ENCODE measurements at regions not wholly inside any gene's neighbourhood (a gene's known extent, or its start where the extent isn't known, plus 50 kb on each side); places are given as distances from the start of the nearest gene placed in this dataset.

GRCh38 chr22:48247829-48248228, 1485.4 kb downstream of the TBC1D22A start:
- FAIRE-seq: no peak
- no peak for DNase-seq (ENCODE audit: insufficient read length, low spot score)

GRCh38 chr22:48245196-48245485, 1482.7 kb downstream of the TBC1D22A start:
- FAIRE-seq (no peak), DNase-seq (ENCODE audit: insufficient read length, low spot score) (no peak)

DNA sequence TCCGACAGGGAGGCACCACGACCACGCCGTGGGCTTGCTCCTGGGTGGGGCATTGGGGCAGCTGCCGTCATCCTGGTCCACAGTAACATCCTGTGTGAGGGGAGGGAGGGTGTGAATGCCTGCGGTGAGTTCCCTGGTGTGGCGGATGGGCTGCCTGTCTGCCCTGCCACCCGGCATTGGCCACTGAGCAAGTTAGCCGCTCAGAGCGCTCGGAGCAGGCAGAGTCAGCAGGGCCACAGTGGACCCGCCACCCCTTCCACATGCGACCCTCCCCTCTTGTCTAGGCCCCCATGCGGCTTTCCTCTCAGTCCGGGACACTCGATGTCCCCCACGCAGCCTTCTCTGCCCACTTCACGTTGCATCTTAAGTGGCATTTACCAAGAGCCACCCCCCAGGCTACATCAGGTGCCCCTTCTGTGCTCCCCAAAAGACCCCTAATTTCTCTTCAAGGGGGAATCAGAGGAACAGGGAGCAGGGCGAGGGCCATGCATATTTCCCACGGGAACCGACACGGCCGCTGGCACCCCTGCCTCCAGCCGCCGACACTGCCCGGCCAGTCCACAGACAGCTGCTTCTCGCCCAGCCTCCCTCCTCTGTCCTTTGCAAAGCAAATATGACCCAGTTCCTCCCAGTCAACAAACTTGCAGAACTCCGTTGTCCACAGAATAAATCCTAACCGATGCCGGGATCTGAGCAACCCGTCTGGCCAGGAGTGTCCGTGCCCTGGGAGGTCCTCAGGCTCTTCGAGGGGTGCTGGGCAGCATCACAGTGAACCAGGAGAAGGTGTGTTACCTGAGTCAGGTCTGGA, 1482.1 kb downstream of the TBC1D22A start:
- DNase-seq (ENCODE audit: insufficient read length, low spot score) (no peak), FAIRE-seq (no peak)

DNA sequence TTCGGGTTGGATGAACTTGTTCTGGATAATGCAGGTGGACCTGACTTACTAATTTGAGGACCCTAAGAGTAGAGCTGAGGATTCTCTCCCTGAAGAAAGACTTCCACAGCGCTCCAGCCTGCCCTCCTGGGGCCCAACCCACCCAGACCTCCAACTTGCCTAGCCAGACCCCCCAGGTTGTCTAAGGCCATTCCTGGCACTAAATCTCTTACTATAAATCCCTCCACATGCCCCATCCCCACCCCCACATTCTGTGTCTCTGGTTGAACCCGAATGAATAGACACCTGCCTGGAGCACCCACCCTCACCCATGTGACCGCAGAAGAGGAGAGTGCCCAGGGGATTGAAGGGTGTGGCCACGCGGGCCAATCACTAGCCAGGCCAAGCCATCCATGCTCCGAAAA, 1480.0 kb downstream of the TBC1D22A start:
- DNase-seq (ENCODE audit: insufficient read length, low spot score) (no peak), FAIRE-seq (no peak)

DNA sequence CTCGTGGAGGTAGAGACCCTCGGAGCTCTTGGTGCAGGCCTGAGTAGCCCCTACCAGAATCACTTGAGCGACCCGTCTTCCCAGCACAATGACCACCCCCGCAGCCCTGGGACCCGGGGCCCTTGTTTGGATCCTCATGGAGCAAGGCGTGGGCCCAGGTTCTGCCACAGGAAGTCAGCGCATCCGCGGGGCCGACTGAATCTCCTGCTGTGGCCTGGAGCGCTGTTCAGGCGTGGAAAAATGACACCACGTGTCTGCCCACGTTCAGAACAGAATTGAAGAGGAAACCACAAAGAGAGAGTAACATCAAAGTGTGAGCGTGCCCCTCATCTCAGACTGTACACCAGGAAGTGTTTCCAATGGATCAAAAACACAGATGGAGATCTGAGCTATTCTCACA, 1479.2 kb downstream of the TBC1D22A start:
- DNase-seq (ENCODE audit: insufficient read length, low spot score) (no peak), FAIRE-seq (no peak)

DNA sequence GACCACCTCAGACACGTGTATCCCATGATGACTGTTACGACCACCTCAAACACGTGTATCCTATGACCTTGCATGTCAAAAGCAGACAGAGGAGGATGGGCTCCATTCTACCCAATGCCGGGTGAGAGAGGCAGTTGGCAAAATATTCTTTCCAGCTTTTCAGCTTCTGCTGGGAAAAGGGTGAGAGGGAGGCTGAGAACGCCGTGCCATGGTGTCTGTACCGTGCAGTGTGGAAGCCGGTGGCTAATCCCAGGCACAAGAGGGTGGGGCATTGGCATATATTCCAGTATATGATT, 1478.4 kb downstream of the TBC1D22A start:
- FAIRE-seq (no peak), DNase-seq (ENCODE audit: insufficient read length, low spot score) (no peak)

- DNase-seq (ENCODE audit: insufficient read length, low spot score) (no peak), FAIRE-seq (no peak)
Measured at GRCh38 chr22:48240148-48240934, 1477.9 kb downstream of the TBC1D22A start.

GRCh38 chr22:48239461-48240147, 1477.2 kb downstream of the TBC1D22A start:
- no peak for FAIRE-seq

GRCh38 chr22:48238966-48239365, 1476.5 kb downstream of the TBC1D22A start:
- DNase-seq (ENCODE audit: insufficient read length, low spot score) (no peak), FAIRE-seq (no peak)

More at GRCh38 chr22:48239461-48240147, 1477.2 kb downstream of the TBC1D22A start:
- no peak for DNase-seq (ENCODE audit: insufficient read length, low spot score)

- FAIRE-seq (no peak), DNase-seq (ENCODE audit: insufficient read length, low spot score) (no peak)
Measured at GRCh38 chr22:48238284-48238915, 1476.0 kb downstream of the TBC1D22A start.

- FAIRE-seq: no peak
- DNase-seq (ENCODE audit: insufficient read length, low spot score): no peak
Measured at GRCh38 chr22:48237466-48238283, 1475.2 kb downstream of the TBC1D22A start.

- DNase-seq (ENCODE audit: insufficient read length, low spot score) (no peak), FAIRE-seq (no peak)
Measured at GRCh38 chr22:48236261-48236660, 1473.8 kb downstream of the TBC1D22A start.

GRCh38 chr22:48235744-48236143, 1473.3 kb downstream of the TBC1D22A start:
- DNase-seq (ENCODE audit: insufficient read length, low spot score) (no peak), FAIRE-seq (no peak)

- DNase-seq (ENCODE audit: insufficient read length, low spot score) (no peak), FAIRE-seq (no peak)
Measured at GRCh38 chr22:48234011-48234410, 1471.6 kb downstream of the TBC1D22A start.

DNA sequence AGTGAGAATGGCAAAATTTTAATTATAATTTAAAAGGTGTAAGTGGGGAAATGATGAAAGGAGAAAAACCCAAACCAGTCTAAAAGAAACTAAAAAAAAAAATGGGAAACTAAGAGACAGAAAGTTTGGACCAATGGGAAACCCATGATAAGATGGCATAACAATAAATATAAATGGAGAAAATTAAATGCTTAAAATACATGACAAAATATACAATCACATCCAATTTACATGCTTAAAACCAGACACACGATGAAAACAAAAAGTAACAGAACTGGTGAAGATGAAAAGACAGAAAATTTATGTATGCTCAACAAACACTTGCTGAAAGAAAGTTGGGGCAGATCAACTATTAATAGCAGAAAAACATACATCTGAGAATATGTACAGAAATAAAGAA, 1471.1 kb downstream of the TBC1D22A start:
- FAIRE-seq: no peak
- no peak for DNase-seq (ENCODE audit: insufficient read length, low spot score)

GRCh38 chr22:48228468-48228867, 1466.0 kb downstream of the TBC1D22A start:
- FAIRE-seq (no peak), DNase-seq (ENCODE audit: insufficient read length, low spot score) (no peak)

- DNase-seq (ENCODE audit: insufficient read length, low spot score) (no peak), FAIRE-seq (no peak)
Measured at GRCh38 chr22:48227341-48228018, 1465.0 kb downstream of the TBC1D22A start.

DNA sequence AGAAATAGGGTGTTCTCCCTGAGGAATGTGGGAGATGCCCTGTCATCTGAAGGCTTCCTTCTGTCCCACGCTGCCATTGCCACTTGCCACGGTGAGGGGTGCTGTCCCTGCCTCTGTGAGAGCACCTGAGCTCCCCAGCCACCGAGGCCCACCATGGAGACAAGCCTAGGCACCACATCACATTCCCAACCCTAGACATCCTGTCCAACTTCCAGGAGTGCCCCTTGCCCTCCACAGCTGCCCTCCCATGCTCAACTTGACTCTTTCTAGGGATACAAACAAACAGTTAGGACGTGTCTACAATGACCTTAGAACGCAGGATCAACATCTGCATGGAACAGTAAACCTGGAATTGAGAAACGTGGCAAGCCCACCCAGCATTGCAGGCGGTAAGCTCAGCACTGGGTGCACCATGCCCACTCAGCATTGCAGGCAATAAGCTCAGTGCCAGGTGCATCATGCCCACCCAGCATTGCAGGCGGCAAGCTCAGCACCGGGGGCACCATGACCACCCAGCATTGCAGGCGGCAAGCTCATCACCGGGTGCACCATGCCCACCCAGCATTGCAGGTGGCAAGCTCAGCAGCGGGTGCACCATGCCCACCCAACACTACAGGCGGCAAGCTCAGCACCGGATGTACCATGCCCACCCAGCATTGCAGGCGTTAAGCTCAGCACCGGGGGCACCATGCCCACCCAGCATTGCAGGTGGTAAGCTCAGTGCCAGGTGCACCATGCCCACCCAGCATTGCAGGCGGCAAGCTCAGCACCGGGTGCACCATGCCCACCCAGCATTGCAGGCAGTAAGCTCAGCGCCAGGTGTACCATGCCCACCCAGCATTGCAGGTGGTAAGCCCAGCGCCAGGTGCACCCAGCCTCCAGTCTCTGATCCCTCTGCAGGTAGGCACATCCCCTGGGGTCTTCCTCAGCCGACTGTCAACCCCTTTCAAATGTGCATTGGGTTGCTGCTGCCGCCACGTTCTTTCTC, 1463.9 kb downstream of the TBC1D22A start:
- FAIRE-seq (no peak), DNase-seq (ENCODE audit: insufficient read length, low spot score) (no peak)

DNA sequence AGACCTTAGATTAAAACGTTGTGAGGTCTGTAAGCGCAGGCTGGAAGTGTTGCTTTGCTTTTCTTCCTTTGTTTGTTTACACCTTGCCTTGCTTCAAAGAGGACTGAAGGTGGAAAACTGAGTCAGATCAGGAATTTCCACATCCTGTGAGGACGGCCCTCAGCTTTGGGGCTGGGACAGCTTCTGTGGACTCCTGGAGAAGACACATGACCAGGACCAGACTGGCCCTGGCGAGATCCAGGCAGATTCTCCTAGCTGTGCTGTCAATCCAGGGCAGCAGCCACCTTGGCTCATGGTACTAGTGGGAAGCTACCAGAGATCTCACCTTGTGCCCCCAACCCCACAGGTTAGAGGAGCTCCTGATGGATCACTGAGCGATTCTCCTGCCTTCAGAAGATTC, 1461.9 kb downstream of the TBC1D22A start:
- no peak for DNase-seq (ENCODE audit: insufficient read length, low spot score)
- FAIRE-seq: no peak

Measured in HTR-8/SVneo (cell line).